Muscle layer of colon (tissue), 2 donors: ENCODE measurements at regions not wholly inside any gene's neighbourhood (a gene's known extent, or its start where the extent isn't known, plus 50 kb on each side); places are given as distances from the start of the nearest gene placed in this dataset.

Experiments
- H3K27ac ChIP-seq: one replicate; pipeline ENCODE4 v1.7.0; 2013; ENCODE audit warnings: low read depth, mild to moderate bottlenecking, low read length, moderate library complexity
- H3K27me3 ChIP-seq, 2 donors: one replicate each; pipeline ENCODE4 v1.7.0; 2013; ENCODE audit warnings: low read length in 2 of 2, mild to moderate bottlenecking in 2 of 2; ENCODE audit not compliant: insufficient read depth in 2 of 2, control insufficient read depth in 1 of 2
- H3K36me3 ChIP-seq: one replicate; pipeline ENCODE4 v1.7.0; 2013; ENCODE audit warnings: mild to moderate bottlenecking, low read length; ENCODE audit not compliant: insufficient read depth
- H3K4me1 ChIP-seq: one replicate; pipeline ENCODE4 v1.7.0; 2013; ENCODE audit warnings: mild to moderate bottlenecking, low read length; ENCODE audit not compliant: insufficient read depth
- H3K4me3 ChIP-seq, 2 donors: one replicate each; pipeline ENCODE4 v1.7.0; 2013; ENCODE audit warnings: low read length in 2 of 2, low read depth in 1 of 2, mild to moderate bottlenecking in 1 of 2, moderate library complexity in 1 of 2
- H3K9ac ChIP-seq: one replicate; pipeline ENCODE4 v1.7.0; 2013; ENCODE audit warnings: low read length
- H3K9me3 ChIP-seq: one replicate; pipeline ENCODE4 v1.7.0; 2013; ENCODE audit warnings: mild to moderate bottlenecking, low read length
- donor health status: abdominal sarcoma.
- donor health status: Adenocarcinoma of cecum.

DNA sequence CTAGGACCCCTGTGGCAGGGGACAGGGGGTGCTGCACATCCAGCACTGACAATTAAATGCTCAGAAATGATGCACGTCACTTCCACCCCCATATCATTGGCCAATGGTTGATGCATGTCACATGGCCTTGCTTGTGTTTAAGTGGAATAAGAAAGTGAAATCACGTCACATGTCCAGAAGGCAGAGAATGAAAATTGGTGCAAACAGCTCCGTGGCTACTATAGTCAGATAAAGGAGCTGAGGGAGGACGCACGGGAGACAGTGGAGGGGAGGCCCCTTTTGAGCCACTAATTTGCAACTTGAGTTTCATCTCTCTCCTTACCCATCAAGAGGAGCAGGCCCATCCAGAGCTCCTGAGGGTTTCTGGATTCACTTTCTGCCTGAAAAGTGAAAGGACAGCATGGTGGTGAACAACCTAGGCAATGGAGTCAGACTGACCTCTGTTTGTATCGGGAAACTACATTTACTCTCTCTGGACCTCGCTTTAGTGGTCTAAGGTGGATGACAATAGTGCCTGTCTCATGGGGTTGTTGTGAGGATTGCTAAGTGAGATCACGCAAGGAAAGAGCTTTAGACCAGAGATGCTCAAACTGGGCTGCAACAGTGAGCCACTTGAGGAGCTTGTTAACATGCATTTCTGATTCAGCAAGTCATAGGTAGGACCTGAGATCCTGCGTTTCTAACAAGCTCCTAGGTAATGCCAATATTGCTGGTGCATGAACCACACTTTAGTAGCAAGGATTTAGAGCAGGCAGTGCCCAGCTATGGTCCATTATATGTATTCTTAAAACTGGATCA, 133.9 kb upstream of the ADRA1B start:
- Histone ChIP-seq H3K4me3 (no peak overlapping the region), H3K9ac (no peak overlapping the region), H3K27ac (no peak overlapping the region), H3K36me3 (no peaks in the 10 kb centered on the region), H3K27me3 (no peaks in the 10 kb centered on the region), H3K4me1 (no peaks in the 10 kb centered on the region), H3K9me3 (no peaks in the 10 kb centered on the region)

DNA sequence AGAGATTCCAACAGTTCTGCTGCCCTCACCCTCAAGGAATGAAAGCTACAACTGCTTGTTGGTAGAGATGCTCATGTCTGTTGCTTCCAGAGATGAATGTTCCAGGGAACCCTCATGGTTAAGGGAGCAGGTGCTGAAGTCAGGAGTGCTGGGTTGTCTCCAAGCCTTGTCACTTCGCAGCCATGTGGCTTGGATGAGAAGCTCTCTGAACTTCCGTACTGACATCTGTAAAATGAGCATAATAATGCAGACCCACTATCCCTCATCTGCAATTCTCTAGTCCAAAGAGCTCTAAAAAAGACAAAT, 133.3 kb upstream of the ADRA1B start:
- no peak overlapping the region for H3K27ac ChIP-seq
- H3K9ac ChIP-seq: no peak overlapping the region
- no peak overlapping the region for H3K4me3 ChIP-seq
- H3K9me3 ChIP-seq: no peaks in the 10 kb centered on the region
- H3K4me1 ChIP-seq: no peaks in the 10 kb centered on the region
- no peaks in the 10 kb centered on the region for H3K27me3 ChIP-seq
- no peaks in the 10 kb centered on the region for H3K36me3 ChIP-seq

DNA sequence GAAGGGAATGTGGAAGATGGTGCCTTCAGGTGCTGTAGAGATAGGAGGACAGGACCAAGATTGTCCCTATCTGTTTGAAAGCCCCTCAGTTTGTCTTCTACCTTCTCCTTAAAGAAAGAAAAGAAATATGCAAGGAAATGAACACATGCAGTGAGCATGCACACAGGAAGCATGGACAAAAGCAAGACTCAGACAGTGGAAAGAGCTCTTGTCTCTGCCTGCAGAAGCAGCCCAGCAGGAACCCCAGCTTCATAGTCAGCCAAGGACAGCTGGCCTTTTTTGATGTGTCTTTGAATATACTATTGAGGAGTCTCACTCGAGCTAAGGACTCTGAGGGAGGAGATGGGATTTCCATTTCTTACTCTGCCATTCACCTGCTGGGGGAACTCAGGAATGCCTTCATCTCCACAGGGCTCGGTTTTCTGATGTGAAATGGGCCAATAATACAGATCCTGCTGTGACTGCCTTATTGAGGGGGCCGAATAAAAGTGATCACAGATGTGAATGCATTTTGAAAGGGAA, 132.5 kb upstream of the ADRA1B start:
- Histone ChIP-seq H3K4me1 (no peaks in the 10 kb centered on the region), H3K27ac (no peak overlapping the region), H3K9me3 (no peaks in the 10 kb centered on the region), H3K4me3 (no peak overlapping the region), H3K36me3 (no peaks in the 10 kb centered on the region), H3K9ac (no peak overlapping the region), H3K27me3 (no peaks in the 10 kb centered on the region)

DNA sequence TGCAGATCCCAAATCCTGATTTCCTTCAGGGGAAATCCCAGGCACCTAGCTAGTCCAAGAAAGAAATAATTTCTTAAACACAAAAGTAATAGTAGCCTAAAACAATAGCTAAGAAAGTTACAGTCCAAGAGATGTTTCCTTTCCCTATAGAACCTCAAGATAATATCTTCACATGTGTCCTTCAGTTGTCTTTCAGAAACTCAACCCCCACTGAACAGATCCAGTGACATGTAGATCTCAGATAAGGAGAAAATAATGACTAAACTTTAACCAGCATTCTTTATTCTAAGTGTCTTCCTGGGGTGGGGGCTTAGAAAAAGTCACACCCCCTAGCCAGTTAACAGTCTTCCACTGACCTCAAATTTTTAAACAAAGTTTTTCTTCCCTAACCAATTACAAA, 131.3 kb upstream of the ADRA1B start:
- no peaks in the 10 kb centered on the region for H3K27me3 ChIP-seq
- no peaks in the 10 kb centered on the region for H3K9me3 ChIP-seq
- no peaks in the 10 kb centered on the region for H3K36me3 ChIP-seq
- no peaks in the 10 kb centered on the region for H3K4me1 ChIP-seq
- H3K9ac ChIP-seq: no peak overlapping the region
- H3K27ac ChIP-seq: no peak overlapping the region
- H3K4me3 ChIP-seq: no peak overlapping the region

DNA sequence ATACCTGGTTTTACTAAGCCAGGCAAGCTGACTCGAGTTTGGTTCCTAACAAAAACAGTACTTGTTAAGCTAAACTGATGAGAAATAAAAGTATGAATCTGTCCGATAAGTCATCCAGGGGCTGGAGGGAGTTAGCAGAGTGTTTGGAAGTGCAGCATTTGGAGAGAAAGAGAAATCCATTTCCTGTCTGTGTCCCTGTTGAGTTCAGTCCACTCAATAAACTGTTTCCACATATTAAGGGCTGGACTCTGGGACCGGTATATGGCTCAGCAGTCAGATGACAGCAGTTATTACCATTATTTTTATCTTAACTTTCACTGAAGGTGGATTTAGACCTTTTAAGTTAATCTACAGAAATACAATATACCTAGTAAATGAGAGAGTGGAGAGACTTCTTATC, 130.6 kb upstream of the ADRA1B start:
- Histone ChIP-seq H3K9ac (no peak overlapping the region), H3K9me3 (no peaks in the 10 kb centered on the region), H3K27ac (no peak overlapping the region), H3K4me3 (no peak overlapping the region), H3K4me1 (no peaks in the 10 kb centered on the region), H3K27me3 (no peaks in the 10 kb centered on the region), H3K36me3 (no peaks in the 10 kb centered on the region)

DNA sequence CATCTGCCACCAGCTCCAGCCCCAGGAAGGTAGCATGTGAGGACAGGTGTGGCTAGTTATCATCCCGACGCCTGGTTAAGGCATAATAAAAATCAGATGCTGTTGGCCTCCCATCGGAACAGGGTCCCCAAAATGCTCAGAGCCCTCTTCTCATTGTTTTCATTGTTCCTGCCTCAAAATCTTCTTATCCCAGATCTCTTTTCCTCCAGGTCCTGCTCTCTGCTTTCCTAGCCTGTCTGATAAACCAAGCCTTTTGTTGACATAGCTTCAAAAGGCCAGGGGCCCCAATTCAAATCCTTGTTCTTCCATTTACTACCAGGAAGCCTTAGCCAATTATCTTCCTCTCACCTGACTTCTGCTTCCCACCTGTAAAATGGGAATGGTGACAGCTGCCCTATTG, 130.1 kb upstream of the ADRA1B start:
- no peaks in the 10 kb centered on the region for H3K36me3 ChIP-seq
- no peak overlapping the region for H3K27ac ChIP-seq

DNA sequence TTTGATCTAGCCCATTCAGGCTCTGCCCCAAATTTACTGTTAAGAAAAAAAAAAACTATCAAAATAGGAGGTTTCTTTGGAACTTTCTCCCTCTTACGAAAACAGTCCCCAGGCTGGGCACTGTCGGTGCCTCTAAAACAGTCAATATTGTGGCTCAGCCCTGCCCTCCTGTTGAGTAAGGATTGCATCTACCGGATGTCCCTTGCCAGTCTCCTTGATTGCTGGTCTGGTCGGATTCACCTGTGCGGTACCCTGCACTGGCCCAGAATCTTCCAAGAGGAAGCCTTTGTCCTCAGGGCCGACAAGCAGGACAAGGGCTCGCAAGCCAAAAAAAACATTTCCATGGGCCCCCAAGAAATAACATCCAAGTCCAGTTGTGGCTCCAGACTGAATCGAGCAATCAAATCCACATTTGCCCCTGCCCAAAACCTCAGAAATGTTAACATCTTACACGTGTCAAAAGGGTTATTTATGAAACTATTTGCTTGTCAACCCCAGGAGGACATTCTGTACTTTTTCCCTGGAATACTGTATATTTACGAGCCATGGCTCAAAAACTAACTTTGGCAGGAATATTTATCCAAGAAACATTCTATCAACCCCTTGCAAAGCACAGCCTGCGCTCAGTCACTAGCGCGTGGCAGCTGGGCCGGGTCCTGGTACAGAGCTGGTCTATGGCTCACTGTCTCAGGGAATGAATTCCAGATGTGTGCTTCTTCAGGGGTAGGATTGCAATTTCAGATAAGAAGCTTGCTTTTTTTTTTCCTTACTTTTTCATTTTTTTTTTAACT, 129.2 kb upstream of the ADRA1B start:
- H3K9me3 ChIP-seq: no peaks in the 10 kb centered on the region
- H3K9ac ChIP-seq: no peak overlapping the region
- no peaks in the 10 kb centered on the region for H3K36me3 ChIP-seq
- H3K4me1 ChIP-seq: no peaks in the 10 kb centered on the region
- H3K27me3 ChIP-seq: no peaks in the 10 kb centered on the region
- no peak overlapping the region for H3K27ac ChIP-seq
- H3K4me3 ChIP-seq: no peak overlapping the region

More for the DNA sequence above, 130.1 kb upstream of the ADRA1B start:
- Histone ChIP-seq H3K9ac (no peak overlapping the region), H3K4me3 (no peak overlapping the region), H3K9me3 (no peaks in the 10 kb centered on the region), H3K27me3 (no peaks in the 10 kb centered on the region), H3K4me1 (no peaks in the 10 kb centered on the region)

DNA sequence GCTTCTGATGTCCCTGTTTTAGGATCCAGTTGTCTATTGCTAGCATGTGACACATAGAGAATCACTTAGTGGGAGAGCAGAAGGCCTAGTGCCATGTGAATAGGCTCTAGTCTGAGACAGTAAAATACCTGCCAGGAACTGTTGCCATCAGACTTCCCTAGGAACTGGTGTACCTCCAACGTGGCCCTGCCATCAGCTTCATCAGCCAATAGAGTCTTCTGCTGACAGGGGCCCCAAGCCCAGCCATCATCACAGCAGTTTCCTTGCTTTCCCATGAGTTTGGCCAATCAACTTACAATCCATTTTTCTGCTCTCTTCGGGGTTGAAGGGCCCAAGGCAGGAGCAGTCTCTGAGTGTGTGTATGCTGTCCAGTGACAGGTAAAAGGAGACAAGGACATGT, 128.4 kb upstream of the ADRA1B start:
- Histone ChIP-seq H3K9ac (no peak overlapping the region), H3K27ac (no peak overlapping the region), H3K9me3 (no peaks in the 10 kb centered on the region), H3K4me3 (no peak overlapping the region), H3K27me3 (no peaks in the 10 kb centered on the region), H3K36me3 (no peaks in the 10 kb centered on the region), H3K4me1 (no peaks in the 10 kb centered on the region)

DNA sequence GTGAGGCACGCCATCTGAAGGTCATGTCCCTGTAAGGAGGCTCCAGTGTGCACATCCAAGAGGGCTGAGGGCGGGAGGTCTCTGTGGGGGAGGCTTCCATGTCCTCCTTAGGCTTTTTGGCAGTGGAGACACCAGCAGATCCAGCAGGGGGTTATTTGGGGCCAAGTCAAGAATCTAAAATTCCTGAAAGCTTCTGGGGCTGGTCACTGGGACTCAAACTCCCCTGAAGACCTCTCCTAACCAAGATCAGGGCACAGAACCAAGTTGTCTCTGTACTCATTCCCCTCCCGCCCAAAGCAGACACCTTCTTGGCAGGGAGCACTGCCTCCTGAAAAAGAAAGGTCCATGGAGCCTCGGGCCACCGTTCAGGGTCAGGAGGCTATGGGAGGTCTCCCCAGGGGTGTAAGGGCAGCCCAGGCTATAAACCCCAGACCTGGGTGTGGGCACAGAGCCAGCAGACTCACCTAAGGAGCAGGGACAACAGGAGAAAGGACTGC, 127.4 kb upstream of the ADRA1B start:
- H3K27me3 ChIP-seq: no peaks in the 10 kb centered on the region
- H3K27ac ChIP-seq: no peak overlapping the region
- H3K9ac ChIP-seq: no peak overlapping the region
- no peaks in the 10 kb centered on the region for H3K9me3 ChIP-seq
- H3K4me1 ChIP-seq: no peaks in the 10 kb centered on the region
- no peaks in the 10 kb centered on the region for H3K36me3 ChIP-seq
- no peak overlapping the region for H3K4me3 ChIP-seq

DNA sequence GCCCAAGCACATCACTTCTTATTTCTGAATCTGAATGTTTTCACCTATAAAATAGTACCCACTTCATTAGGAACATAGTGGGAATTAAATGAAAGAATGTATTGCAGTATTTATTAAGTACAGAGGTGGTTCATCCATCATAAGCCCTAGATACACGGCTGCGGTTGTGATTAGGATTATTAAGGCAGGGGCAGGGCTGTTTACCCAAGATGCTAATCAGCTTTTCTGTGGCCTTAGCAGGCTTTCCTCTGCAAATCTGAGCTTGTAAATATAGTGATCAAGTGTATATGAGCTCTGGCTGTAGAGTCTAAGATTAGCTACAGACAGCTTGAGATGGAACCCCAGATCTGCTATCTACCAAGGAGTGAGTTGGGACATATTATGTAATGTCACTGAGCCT, 124.1 kb upstream of the ADRA1B start:
- Histone ChIP-seq H3K36me3 (no peaks in the 10 kb centered on the region), H3K4me3 (no peak overlapping the region), H3K9me3 (no peaks in the 10 kb centered on the region), H3K27ac (no peak overlapping the region), H3K4me1 (no peaks in the 10 kb centered on the region), H3K9ac (no peak overlapping the region), H3K27me3 (no peaks in the 10 kb centered on the region)

DNA sequence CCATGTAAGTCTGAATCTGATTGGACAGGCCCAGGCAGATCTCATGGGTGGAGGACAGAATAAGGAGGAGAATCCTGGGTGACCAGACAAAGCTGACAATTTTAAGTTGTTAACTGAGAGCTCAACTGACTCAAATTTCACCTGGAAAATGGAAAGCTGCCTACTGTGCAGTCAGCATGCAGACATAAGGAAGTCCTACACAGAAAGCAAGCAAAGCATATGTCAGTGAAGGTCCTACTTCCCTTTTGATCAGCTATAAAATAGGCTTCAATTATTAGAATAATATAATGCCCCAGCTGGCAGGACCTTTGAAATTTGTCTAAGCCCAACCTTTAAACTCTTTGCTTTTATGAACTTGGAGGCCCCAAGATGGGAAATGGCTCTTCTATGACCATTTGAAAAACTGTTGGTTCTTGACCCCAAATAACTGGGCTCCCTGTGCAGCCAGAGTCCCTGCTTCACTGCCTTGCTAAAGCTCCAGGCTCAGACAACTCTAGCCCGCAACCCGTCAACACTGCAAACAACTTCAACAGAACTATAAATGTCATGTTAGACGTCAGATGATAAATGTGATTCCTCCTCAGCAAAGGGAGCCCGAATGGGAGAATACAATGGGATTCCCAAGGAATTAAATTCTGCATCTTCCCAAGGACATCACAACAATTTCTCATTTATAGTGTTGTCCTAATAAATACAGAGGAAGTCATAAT, 118.9 kb upstream of the ADRA1B start:
- H3K4me3 ChIP-seq: no peak overlapping the region

More for the DNA sequence above, 118.9 kb upstream of the ADRA1B start:
- Histone ChIP-seq H3K9ac (no peak overlapping the region), H3K27ac (no peak overlapping the region), H3K27me3 (no peaks in the 10 kb centered on the region), H3K36me3 (no peaks in the 10 kb centered on the region), H3K9me3 (no peaks in the 10 kb centered on the region), H3K4me1 (no peaks in the 10 kb centered on the region)
